Transverse colon (tissue), 4 donors: ENCODE measurements at regions not wholly inside any gene's neighbourhood (a gene's known extent, or its start where the extent isn't known, plus 50 kb on each side); places are given as distances from the start of the nearest gene placed in this dataset.

ENCODE experiments used
- DNase-seq: peaks from one replicate; pipeline ENCODE4 v3.0.0-alpha.2; 2019
- H3K27ac ChIP-seq, 4 donors: fragments of 200-600 bp; sonication (generic); 2 replicates each; pipeline ENCODE4 v1.5.1; 2016 to 2018; ENCODE audit warnings: inconsistent platforms in 4 of 4
- H3K27me3 ChIP-seq: fragments of 200-600 bp; sonication (generic); 2 replicates; pipeline ENCODE4 v1.5.1; 2017; ENCODE audit warnings: inconsistent platforms
- H3K36me3 ChIP-seq, 4 donors: fragments of 200-600 bp; sonication (generic); 2 replicates each; pipeline ENCODE4 v1.5.1; 2017 to 2019; ENCODE audit warnings: inconsistent platforms in 4 of 4
- H3K4me1 ChIP-seq, 4 donors: fragments of 200-600 bp; sonication (generic); 2 replicates each; pipeline ENCODE4 v1.5.1; 2017 to 2020; ENCODE audit warnings: inconsistent platforms in 4 of 4
- H3K4me3 ChIP-seq, 4 donors: fragments of 200-600 bp; sonication (generic); 1 replicate in 1 of 4; 2 replicates in 3 of 4; pipeline versions ENCODE4 v1.5.1 to v1.6.1; 2017 to 2019; ENCODE audit warnings: inconsistent platforms in 4 of 4
- H3K9me3 ChIP-seq, 2 donors: fragments of 200-600 bp; sonication (generic); 2 replicates each; pipeline ENCODE4 v1.5.1; 2017 to 2019; ENCODE audit warnings: inconsistent platforms in 2 of 2
- EP300 ChIP-seq: sonication (generic); formaldehyde crosslinking; IDR thresholded peaks from one replicate; pipeline ENCODE4 v1.6.1; 2017; ENCODE audit warnings: antibody characterized with exemption, low read depth
- POLR2A ChIP-seq: fragments of 450-650 bp; IDR thresholded peaks from one replicate; pipeline ENCODE4 v1.6.1; 2016; ENCODE audit warnings: antibody characterized with exemption, mild to moderate bottlenecking, moderate library complexity
- POLR2AphosphoS5 ChIP-seq, 3 donors: sonication (generic); formaldehyde crosslinking; IDR thresholded peaks; one replicate each; pipeline ENCODE4 v1.6.1; 2016; ENCODE audit warnings: antibody characterized with exemption in 3 of 3
- WGBS, 2 donors: methylation state at CpG; one replicate each; pipeline ENCODE4 v1.1.5; 2018; ENCODE audit warnings: low coverage in 1 of 2; 5-methylcytosine and 5-hydroxymethylcytosine counted together
- in situ Hi-C, 4 donors: fragments of 200-750 bp; cut with MboI; loops; one replicate each; pipeline versions ENCODE4 v1.15.0 to v1.15.1; 2017; ENCODE audit warnings: low sequenced_read_pairs in 3 of 4, low pct_ligation_motif_present in 1 of 4, low pct_unique_long_range_greater_than_20kb in 1 of 4
- intact Hi-C: fragments of 100-400 bp; cut with DNase I; formaldehyde crosslinking; loops from one replicate; pipeline ENCODE4 v1.15.1; 2023; ENCODE audit warnings: low total_unique reads
- TF ChIP-seq, protein P1 (sequence below), 5 experiments: fragments of 200-600 bp in 3 of 5; fragments of 450-650 bp in 2 of 5; sonication (generic) in 3 of 5; IDR thresholded peaks; 1 replicate in 2 of 5; 2 replicates in 3 of 5; pipeline ENCODE4 v1.5.1; 2016 to 2017; ENCODE audit warnings: antibody characterized with exemption in 5 of 5, inconsistent platforms in 3 of 5, mild to moderate bottlenecking in 2 of 5, moderate library complexity in 1 of 5

DNA sequence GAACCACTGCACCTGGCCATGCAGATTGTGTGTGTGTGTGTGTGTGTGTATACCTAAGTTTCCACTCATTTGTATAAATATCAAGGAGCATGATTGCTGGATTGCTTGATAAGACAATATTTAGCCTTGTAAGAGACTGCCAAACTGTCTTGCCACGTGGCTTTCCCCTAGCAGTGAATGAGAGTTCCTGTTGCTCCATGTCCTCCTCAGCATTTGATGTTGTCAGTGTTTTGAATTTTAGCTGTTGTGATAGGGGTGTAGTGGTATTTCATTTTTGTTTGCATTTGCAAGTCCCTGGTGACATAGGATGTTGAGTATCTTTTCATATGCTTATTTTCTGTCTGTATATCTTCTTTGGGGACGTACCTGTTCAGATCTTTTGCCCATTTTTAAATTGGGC lies 99.0 kb upstream of the ZNF536 start:
- intact Hi-C loops, result no loop called here
- no peak for TF ChIP-seq POLR2A
- TF ChIP-seq, protein P1, sequence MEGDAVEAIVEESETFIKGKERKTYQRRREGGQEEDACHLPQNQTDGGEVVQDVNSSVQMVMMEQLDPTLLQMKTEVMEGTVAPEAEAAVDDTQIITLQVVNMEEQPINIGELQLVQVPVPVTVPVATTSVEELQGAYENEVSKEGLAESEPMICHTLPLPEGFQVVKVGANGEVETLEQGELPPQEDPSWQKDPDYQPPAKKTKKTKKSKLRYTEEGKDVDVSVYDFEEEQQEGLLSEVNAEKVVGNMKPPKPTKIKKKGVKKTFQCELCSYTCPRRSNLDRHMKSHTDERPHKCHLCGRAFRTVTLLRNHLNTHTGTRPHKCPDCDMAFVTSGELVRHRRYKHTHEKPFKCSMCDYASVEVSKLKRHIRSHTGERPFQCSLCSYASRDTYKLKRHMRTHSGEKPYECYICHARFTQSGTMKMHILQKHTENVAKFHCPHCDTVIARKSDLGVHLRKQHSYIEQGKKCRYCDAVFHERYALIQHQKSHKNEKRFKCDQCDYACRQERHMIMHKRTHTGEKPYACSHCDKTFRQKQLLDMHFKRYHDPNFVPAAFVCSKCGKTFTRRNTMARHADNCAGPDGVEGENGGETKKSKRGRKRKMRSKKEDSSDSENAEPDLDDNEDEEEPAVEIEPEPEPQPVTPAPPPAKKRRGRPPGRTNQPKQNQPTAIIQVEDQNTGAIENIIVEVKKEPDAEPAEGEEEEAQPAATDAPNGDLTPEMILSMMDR (IDR thresholded peaks at IDR 0.05), result no peak
- no peak for TF ChIP-seq EP300
- no peak for TF ChIP-seq POLR2AphosphoS5 (IDR thresholded peaks at IDR 0.05)
- WGBS, 2 donors, result 41 to 79% methylated on average over 1 to 2 of the region's 2 CpGs
- no peak for DNase-seq
- Histone ChIP-seq H3K4me3 (no peak overlapping the region), H3K27ac (no peak overlapping the region), H3K36me3 (no peaks in the 10 kb centered on the region), H3K4me1 (no peaks in the 10 kb centered on the region), H3K9me3 (peaks cover 0 to 4% of the 10 kb centered on the region in 2 donors), H3K27me3 (no peaks in the 10 kb centered on the region)
- in situ Hi-C loops, result no loop called here

DNA sequence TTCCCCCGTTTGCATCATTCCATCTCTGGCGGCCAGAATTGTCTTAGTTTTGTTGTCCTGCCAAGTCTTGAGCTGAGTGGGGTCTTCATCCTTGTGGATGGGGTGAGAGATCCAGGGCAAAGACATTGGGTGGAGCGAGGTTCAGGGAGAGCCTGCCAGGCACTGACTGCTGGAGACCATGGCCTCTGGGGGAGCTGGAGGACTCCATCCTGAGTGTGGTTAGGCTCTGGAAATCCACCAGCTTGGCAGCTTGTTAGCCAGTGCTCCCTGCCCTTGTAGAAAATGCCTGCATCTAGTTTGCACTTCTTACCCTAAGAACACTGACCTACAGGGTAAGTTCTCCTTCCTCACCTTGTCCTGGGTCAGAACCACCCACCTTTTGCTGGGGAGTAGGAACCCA lies 97.2 kb upstream of the ZNF536 start:
- no peak overlapping the region for H3K4me3 ChIP-seq
- no peaks in the 10 kb centered on the region for H3K4me1 ChIP-seq
- no peak for DNase-seq
- no peak overlapping the region for H3K27ac ChIP-seq
- no peaks in the 10 kb centered on the region for H3K36me3 ChIP-seq
- WGBS, 2 donors, result 82 to 89% methylated on average over 3 of the region's 3 CpGs
- no peaks in the 10 kb centered on the region for H3K27me3 ChIP-seq
- intact Hi-C loops, result no loop called here
- TF ChIP-seq, protein P1 (IDR thresholded peaks at IDR 0.05), result no peak
- TF ChIP-seq EP300 (no peak), POLR2AphosphoS5 (IDR thresholded peaks at IDR 0.05) (no peak), POLR2A (no peak)
- H3K9me3 ChIP-seq, result peaks cover 0 to 4% of the 10 kb centered on the region in 2 donors
- in situ Hi-C loops, result no loop called here

DNA sequence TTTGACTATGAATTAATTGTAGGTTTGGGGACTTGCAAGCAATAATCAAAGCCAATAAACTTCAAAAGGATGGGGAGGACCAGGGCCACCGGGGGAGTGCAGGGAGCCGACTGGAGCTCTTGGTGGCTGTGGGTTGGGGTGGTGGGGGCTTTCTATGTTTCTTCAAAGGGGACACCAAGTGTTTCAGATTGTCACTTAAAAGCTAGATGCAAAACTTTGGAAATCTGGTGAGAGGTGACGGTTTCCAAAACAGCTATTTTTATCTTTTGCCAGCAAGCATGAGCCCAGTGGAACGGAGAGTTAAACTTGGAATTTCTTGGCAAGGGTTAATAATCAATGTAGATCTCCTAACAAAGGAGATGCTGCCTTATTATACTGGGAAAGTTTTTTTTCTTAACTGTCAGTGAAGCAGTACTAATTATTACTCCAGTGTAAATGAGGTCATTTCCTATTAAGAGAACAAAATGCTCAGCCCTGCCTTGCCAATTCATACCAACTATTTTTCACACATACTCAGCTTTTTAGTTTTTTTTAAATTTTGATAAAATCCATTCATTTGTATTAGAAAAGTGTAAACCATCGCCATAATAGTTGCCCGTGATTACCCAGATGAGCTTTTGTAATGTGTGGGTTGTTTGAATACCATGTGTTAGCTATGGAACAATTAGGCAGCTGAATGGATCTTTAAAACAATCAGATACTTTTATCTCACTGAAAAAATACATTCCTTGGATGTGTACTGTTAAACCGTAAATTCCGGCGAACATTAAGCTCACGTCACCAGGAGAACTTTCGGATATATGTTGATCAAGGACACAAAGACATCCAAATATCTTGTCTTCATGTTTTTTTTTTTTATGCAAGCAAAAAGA lies 95.9 kb upstream of the ZNF536 start:
- intact Hi-C loops (no loop called here), in situ Hi-C loops (no loop called here)

DNA sequence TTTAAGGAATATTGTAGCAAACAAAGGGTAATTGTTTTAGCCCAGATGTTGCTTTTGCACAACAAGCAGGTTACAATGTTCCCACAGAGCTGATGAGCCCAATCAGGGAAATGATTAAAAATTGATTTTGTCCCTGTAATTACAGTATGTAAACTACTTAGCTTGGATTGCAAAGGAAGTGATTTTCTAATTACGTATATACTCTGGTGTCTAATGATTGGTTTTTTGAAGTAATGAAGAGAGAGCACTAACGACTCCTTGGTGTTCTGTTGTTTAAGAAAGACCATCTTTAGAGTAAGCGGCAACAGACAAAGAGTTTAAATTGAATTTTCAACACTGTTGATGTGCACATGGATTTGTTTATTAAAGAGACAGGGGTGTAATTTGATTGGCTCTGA lies 95.3 kb upstream of the ZNF536 start:
- intact Hi-C loops, result no loop called here
- Histone ChIP-seq H3K4me1 (no peaks in the 10 kb centered on the region), H3K27ac (no peak overlapping the region), H3K36me3 (no peaks in the 10 kb centered on the region), H3K4me3 (no peak overlapping the region), H3K27me3 (peaks cover 4% of the 10 kb centered on the region), H3K9me3 (peaks cover 0 to 4% of the 10 kb centered on the region in 2 donors)
- TF ChIP-seq POLR2AphosphoS5 (IDR thresholded peaks at IDR 0.05) (no peak), EP300 (no peak), POLR2A (no peak)
- TF ChIP-seq, protein P1 (IDR thresholded peaks at IDR 0.05), result no peak
- in situ Hi-C loops, result no loop called here
- no peak for DNase-seq
- WGBS, 2 donors, result 60 to 63% methylated on average over 3 of the region's 3 CpGs

More for the DNA sequence above, 95.9 kb upstream of the ZNF536 start:
- Histone ChIP-seq H3K27me3 (no peaks in the 10 kb centered on the region), H3K36me3 (no peaks in the 10 kb centered on the region), H3K27ac (no peak overlapping the region), H3K4me3 (no peak overlapping the region), H3K4me1 (no peaks in the 10 kb centered on the region), H3K9me3 (peaks cover 0 to 4% of the 10 kb centered on the region in 2 donors)
- 56 to 58% methylated on average over 11 of the region's 11 CpGs for WGBS, 2 donors
- no peak for DNase-seq
- TF ChIP-seq, protein P1 (IDR thresholded peaks at IDR 0.05), result no peak
- TF ChIP-seq EP300, result no peak
- no peak for TF ChIP-seq POLR2A
- TF ChIP-seq POLR2AphosphoS5 (IDR thresholded peaks at IDR 0.05), result no peak
